ENCODE measurements at regions not wholly inside any gene's neighbourhood (a gene's known extent, or its start where the extent isn't known, plus 50 kb on each side); places are given as distances from the start of the nearest gene placed in this dataset.

DNA sequence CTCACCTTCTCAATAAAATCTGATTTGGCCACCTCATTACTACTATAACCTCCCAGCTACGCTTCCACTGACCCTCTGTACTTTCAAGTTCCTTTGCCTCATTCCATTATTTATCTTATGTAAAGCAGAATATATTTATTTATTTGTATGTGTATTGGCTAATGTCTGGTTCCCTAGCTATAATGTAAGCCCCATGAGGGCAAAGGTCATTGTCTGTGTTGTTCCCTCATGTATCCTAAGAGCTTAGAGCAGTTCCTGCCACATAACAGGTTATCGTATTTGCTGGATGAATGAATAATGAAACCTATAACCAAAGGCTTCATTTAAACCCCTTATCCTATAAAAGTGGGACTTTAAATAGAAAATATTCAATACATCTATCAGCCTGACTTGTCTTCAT is 77.9 kb upstream of the DPT start (continued):
- TF ChIP-seq, protein P1, sequence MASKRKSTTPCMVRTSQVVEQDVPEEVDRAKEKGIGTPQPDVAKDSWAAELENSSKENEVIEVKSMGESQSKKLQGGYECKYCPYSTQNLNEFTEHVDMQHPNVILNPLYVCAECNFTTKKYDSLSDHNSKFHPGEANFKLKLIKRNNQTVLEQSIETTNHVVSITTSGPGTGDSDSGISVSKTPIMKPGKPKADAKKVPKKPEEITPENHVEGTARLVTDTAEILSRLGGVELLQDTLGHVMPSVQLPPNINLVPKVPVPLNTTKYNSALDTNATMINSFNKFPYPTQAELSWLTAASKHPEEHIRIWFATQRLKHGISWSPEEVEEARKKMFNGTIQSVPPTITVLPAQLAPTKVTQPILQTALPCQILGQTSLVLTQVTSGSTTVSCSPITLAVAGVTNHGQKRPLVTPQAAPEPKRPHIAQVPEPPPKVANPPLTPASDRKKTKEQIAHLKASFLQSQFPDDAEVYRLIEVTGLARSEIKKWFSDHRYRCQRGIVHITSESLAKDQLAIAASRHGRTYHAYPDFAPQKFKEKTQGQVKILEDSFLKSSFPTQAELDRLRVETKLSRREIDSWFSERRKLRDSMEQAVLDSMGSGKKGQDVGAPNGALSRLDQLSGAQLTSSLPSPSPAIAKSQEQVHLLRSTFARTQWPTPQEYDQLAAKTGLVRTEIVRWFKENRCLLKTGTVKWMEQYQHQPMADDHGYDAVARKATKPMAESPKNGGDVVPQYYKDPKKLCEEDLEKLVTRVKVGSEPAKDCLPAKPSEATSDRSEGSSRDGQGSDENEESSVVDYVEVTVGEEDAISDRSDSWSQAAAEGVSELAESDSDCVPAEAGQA (IDR thresholded peaks at IDR 0.05; ENCODE audit: low read depth), result no peak
- TF ChIP-seq, protein P1 (CRISPR knock-in tag; IDR thresholded peaks at IDR 0.05; ENCODE audit: borderline replicate concordance), result no peak
- TF ChIP-seq NCOR1 (IDR thresholded peaks at IDR 0.05; ENCODE audit: borderline replicate concordance, low read length), result peak; percentile 30; the same call in 1 of the 2 replicates
- TF ChIP-seq FOXP1 (IDR thresholded peaks at IDR 0.05), result no peak
- TF ChIP-seq FOXP1 (CRISPR knock-in tag; IDR thresholded peaks at IDR 0.05), result 0 out of 2 replicates have a peak, but pooled peaks have one; percentile 28
- no peak for TF ChIP-seq TSC22D2 (CRISPR knock-in tag; IDR thresholded peaks at IDR 0.05; ENCODE audit: borderline replicate concordance)
- peak; percentile 49; the same call in 1 of the 2 replicates for TF ChIP-seq NR2F6 (IDR thresholded peaks at IDR 0.05)
- peak; percentile 33; the same call in 1 of the 2 replicates for TF ChIP-seq NR2F6 (CRISPR knock-in tag; IDR thresholded peaks at IDR 0.05)
- TF ChIP-seq ZNF607 (CRISPR knock-in tag; IDR thresholded peaks at IDR 0.05; ENCODE audit: borderline replicate concordance), result no peak
- TF ChIP-seq HBP1 (CRISPR knock-in tag; IDR thresholded peaks at IDR 0.05; ENCODE audit: low read depth), result no peak
- TF ChIP-seq PPARG (CRISPR knock-in tag; conservative IDR thresholded peaks at IDR 0.05), result no peak
- no peak for TF ChIP-seq ZFP1 (CRISPR knock-in tag; IDR thresholded peaks at IDR 0.05)
- peak; percentile 43; the same call in 1 of the 2 replicates for TF ChIP-seq NR2C2 (CRISPR knock-in tag; IDR thresholded peaks at IDR 0.05; ENCODE audit: borderline replicate concordance)
